HG03432 (cell line): ENCODE measurements at regions not wholly inside any gene's neighbourhood (a gene's known extent, or its start where the extent isn't known, plus 50 kb on each side); places are given as distances from the start of the nearest gene placed in this dataset.

Source experiments
- ATAC-seq: cut with Tn5 transposase; IDR thresholded peaks from one replicate; pipeline ENCODE4 v1.9.1; 2021; ENCODE audit warnings: mild to moderate bottlenecking, moderate library complexity; ENCODE audit not compliant: unreplicated experiment

GRCh38 chr16:76897816-76898215, 293.2 kb upstream of the MON1B start:
- ATAC-seq, result no peak

GRCh38 chr16:76899767-76900166, 291.2 kb upstream of the MON1B start:
- ATAC-seq, result no peak

GRCh38 chr16:76900285-76901263, 290.4 kb upstream of the MON1B start:
- no peak for ATAC-seq

- no peak for ATAC-seq
Observed at GRCh38 chr16:76906552-76906951, 284.4 kb upstream of the MON1B start.

GRCh38 chr16:76910931-76911330, 280.1 kb upstream of the MON1B start:
- ATAC-seq, result no peak

- ATAC-seq, result no peak
Observed at GRCh38 chr16:76913046-76913445, 277.9 kb upstream of the MON1B start.

- ATAC-seq, result no peak
Observed at GRCh38 chr16:76926042-76926441, 264.9 kb upstream of the MON1B start.

- ATAC-seq, result no peak
Observed at GRCh38 chr16:76926595-76926994, 264.4 kb upstream of the MON1B start.

GRCh38 chr16:76931186-76931585, 259.8 kb upstream of the MON1B start:
- ATAC-seq, result no peak

- peak; percentile 54 for ATAC-seq
Observed at GRCh38 chr16:76932541-76933211, 258.3 kb upstream of the MON1B start.

- no peak for ATAC-seq
Observed at GRCh38 chr16:76940251-76940650, 250.7 kb upstream of the MON1B start.

- ATAC-seq, result no peak
Observed at GRCh38 chr16:76941113-76941512, 249.9 kb upstream of the MON1B start.

GRCh38 chr16:76942089-76942488, 248.9 kb upstream of the MON1B start:
- ATAC-seq, result no peak

- no peak for ATAC-seq
Observed at GRCh38 chr16:76943921-76944320, 247.1 kb upstream of the MON1B start.

GRCh38 chr16:76946879-76947278, 244.1 kb upstream of the MON1B start:
- peak; percentile 74 for ATAC-seq

GRCh38 chr16:76947749-76948148, 243.2 kb upstream of the MON1B start:
- ATAC-seq, result no peak

- ATAC-seq, result no peak
Observed at GRCh38 chr16:76955629-76956028, 235.4 kb upstream of the MON1B start.

GRCh38 chr16:76956394-76956793, 234.6 kb upstream of the MON1B start:
- no peak for ATAC-seq

- no peak for ATAC-seq
Observed at GRCh38 chr16:76956841-76957240, 234.1 kb upstream of the MON1B start.

GRCh38 chr16:76959166-76959565, 231.8 kb upstream of the MON1B start:
- ATAC-seq, result no peak

GRCh38 chr16:76963614-76964315, 227.2 kb upstream of the MON1B start:
- peak; percentile 89 for ATAC-seq
